GM19324 (cell line): ENCODE measurements at regions not wholly inside any gene's neighbourhood (a gene's known extent, or its start where the extent isn't known, plus 50 kb on each side); places are given as distances from the start of the nearest gene placed in this dataset.

Source experiments
- ATAC-seq: cut with Tn5 transposase; IDR thresholded peaks from one replicate; pipeline ENCODE4 v1.9.1; 2021; ENCODE audit warnings: mild to moderate bottlenecking, moderate library complexity; ENCODE audit not compliant: unreplicated experiment, low FRiP score

DNA sequence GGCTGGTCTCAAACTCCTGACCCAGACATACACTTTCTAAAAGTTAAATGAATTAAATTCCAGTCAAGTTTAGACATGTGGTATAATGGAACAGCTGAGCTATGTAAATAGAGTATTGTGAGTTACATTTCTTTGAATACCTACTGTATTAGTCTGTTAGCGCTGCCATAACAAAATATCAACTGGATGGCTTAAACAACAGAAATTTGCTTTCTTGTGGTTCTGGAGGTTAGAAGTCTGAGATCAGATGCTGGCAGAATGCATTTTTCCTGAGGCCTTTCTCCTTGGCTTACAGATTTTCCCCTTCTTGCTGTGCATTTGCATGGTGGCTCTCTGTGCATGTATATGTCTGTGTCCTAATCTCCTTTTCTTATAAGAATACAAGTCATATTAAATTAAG is 101.5 kb upstream of the TGFBR2 start:
- no peak for ATAC-seq

- no peak for ATAC-seq
Measured at GRCh38 chr3:30505866-30506520, 100.4 kb upstream of the TGFBR2 start.

DNA sequence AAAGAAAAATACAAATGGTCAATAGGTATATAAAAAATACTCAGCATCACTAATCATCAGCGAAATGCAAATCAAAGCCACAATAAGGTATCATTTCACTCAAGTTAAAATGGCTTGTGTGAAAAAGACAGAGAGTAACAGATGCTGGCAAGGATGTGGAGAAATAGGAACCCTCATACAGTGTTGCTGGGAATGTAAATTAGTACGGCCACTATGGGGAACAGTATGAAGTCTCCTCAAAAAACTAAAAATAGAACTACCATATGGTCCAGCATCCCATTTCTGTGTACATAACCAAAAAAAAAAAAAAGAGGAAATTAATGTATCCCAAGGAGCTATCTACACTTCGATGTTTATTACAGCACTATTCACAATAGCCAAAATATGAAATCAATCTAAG is 98.1 kb upstream of the TGFBR2 start:
- no peak for ATAC-seq

DNA sequence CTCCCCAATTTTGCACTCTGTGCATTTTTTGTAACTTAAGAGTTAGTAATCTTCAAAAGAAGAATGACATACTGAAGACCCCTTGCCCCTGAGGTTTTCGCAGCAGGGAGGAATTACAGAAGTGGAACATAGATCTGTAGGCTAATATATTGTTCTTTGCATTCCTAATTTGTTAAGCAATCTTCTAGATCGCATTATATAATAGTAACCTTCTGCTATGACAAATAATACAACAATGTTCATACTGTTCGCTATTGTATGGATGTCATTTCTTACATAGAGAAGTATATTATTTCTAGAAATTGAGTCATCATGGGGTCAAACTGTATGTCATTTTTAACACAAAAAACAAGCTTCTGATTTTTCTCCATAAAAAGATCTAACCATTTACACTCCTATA is 95.8 kb upstream of the TGFBR2 start:
- ATAC-seq, result no peak

- no peak for ATAC-seq
Measured at GRCh38 chr3:30511524-30512251, 94.7 kb upstream of the TGFBR2 start.

- no peak for ATAC-seq
Measured at GRCh38 chr3:30512576-30512975, 93.8 kb upstream of the TGFBR2 start.

DNA sequence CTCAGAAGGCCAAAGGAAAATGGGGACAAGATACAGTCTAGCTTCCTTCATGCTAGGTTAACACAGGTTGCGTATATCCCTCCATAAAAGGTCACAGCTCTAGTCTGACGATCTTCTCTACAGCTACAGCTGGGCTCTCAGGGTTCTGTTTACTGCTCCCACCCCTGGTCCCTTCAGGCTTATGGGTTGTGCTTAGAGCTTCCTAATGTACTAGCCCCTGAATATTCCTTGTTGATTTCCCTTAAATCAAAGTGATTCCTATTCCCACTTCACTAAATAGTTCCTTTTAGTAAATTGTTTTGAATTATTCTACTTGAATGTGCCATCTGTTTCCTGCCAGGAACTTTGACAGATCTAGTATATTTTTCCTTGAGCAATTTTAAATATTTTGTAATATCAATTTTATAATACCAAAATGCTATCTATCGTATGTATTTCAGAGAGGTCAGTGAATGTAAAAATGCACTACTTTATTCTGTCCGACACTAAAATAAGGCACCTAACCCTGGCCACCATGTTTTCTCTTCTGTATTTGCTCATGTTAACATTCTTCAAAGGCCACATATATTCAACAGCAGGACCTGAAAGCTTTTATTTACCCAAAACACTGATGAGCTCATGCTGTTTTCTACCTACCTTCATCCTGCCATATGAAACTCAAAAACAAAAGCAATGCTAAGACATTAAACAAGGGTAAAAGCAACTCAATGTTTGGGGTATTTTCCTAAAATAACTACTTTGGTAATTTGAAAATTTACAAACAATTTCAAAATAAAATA is 92.8 kb upstream of the TGFBR2 start:
- ATAC-seq, result no peak

GRCh38 chr3:30516238-30516637 is 90.2 kb upstream of the TGFBR2 start:
- ATAC-seq, result no peak

DNA sequence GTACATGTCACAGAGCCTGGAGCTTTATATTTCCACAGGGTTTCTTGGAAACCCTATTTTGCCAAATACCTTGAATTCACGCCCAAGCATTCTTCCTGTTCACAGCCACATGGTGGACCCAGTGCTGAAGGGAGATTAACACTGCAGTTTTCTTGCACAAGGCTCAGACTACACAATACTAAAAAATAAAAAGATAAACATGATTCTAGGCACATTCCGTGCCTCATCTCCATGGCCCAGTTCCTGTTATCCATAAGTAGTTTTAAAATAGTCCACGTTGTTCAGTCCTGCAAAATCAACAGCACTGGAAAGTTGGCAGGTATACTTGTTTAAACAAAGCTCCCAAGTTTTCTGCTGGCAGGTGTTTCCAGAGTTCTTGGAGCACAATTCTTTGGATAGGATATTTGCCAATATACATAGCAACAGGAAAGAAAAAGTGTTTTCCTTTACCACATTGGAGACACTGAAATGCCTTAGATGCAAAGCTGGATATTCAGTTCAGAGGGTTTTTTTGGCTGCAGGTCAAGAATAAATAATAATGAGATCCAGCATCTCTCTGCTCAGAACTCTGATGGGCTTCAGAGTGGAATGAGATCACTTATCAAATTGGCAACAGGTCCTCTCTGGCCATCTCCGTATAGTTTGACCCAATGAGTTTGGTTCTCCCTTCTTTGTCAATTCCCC is 88.1 kb upstream of the TGFBR2 start:
- no peak for ATAC-seq

DNA sequence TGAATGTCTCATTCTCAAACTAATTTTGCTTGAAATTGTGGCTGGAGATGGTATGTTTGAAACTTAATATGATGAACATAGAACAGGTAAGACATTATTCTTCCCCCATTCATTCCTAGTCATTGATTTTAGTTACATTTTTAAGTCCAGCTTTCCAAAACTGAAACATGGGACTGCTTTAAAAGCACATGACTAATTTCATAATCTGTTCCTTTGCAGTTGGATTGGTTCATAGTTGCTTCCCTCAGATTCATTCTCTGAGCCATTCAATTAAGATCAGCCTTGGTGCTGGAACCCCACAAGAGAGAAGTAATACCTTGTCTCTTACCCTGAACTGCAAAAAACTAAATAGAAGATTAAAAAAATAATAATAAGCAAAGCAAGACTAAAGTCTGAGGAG is 87.5 kb upstream of the TGFBR2 start:
- ATAC-seq, result no peak

GRCh38 chr3:30520699-30521098 is 85.7 kb upstream of the TGFBR2 start:
- ATAC-seq, result no peak

GRCh38 chr3:30521156-30521715 is 85.2 kb upstream of the TGFBR2 start:
- ATAC-seq, result no peak

DNA sequence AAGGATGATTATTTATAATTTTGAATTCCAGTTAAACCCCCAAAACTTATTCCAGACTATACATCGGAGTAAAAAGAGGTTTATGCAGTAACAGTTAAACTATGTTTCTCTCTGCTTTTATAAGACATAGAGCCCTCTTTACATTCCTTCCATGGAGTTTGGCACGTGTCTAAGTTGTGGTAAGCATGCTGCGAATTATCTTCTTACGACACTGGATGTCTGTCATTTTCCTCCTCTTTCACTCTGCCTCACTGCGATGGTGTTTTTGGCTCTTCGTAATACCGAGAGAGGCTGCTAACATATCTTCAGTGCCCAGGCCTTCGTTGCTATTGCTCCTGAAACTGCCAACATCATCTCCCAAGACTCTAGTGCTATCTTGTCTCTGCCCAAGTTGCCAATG is 83.9 kb upstream of the TGFBR2 start:
- ATAC-seq, result no peak

- no peak for ATAC-seq
Measured at GRCh38 chr3:30523366-30523765, 83.0 kb upstream of the TGFBR2 start.

GRCh38 chr3:30524357-30525040 is 81.9 kb upstream of the TGFBR2 start:
- no peak for ATAC-seq

GRCh38 chr3:30526031-30526430 is 80.4 kb upstream of the TGFBR2 start:
- ATAC-seq, result no peak

DNA sequence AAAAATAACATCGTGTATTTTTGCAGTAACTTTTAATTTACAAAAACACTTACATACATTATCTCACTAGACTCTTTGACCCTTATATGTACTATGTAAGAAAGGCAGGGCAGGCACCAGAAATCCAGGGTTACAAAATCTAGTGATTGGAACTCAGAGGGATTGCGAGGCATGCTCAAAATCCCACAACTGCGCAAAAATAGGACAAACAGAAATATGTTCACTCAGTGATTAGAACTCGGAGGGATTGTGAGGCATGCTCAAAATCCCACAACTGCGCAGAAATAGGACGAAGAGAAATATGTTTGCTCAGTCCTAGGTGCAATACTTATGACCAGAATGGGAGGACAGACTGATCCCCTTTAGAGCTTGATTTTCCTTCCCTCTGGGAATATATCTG is 79.2 kb upstream of the TGFBR2 start:
- no peak for ATAC-seq

- no peak for ATAC-seq
Measured at GRCh38 chr3:30527720-30528119, 78.7 kb upstream of the TGFBR2 start.

DNA sequence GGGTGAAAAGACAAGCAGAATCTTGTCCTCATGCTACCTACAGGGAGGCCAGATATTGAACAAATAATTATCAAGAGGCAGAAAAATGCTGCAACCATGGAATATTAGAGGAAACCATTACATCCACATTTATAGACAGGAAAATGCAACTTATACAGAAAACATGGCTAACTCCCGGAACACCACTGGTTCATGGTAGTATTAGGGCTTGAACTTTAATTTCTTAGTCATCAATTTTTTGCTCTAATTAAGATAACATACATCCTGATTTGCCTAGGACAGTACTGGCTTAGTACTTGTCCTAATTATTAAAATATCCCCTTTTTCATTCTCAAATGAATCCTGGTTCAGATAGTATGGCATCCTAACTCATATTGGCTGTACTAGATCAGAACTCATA is 76.3 kb upstream of the TGFBR2 start:
- ATAC-seq, result no peak

DNA sequence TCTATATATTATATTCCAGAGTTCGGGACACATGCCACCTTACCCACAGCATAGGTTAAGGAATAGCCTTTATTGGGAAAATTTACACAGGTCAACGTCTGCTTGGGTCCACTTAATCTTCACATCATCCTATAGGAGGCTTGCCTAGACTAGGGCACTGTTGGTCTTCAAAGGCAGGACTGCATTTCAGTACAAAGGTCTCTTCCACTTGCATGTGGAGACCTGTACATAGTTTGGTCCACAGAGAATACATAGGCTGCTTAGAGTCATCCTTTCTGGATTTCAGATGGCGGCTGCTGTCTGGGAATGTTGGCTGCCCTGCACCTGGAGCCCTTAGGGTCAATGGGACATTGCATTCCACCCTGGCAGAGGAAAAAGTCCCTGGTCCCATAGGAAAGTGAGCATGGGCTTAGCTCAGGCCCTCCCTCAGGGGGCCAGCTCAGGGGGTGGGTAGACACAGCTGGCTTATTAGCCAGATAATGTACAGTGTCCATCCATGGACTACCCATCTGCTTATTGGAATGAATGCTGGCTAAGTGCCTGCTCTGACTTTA is 75.3 kb upstream of the TGFBR2 start:
- no peak for ATAC-seq
